DMS 273 (cell line): ENCODE measurements at regions not wholly inside any gene's neighbourhood (a gene's known extent, or its start where the extent isn't known, plus 50 kb on each side); places are given as distances from the start of the nearest gene placed in this dataset.

ENCODE experiments used
- DNase-seq: peaks from one replicate; lab custom pipeline; 2025; ENCODE audit not compliant: unreplicated experiment; lab: John Stamatoyannopoulos, UW

DNA sequence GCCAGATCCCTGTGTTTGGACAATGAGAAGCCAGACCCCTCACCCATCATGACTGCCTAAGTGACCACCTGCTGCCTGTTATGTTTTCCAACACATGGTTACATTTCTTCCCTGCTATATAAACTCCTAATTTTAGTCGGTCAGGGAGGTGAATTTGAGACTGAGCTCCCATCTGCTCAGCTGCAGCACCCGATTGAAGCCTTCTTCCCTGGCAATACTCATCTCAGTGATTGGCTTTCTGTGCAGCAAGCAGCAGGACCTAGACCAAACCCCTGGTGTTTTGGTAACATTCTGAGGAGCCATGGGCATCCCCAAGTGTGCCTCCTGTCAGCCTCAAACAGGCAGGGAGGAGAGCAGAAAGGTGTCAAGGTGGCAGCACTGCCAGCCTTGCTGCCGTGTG, 141.2 kb downstream of the CD8B2 start:
- DNase-seq: no peak

DNA sequence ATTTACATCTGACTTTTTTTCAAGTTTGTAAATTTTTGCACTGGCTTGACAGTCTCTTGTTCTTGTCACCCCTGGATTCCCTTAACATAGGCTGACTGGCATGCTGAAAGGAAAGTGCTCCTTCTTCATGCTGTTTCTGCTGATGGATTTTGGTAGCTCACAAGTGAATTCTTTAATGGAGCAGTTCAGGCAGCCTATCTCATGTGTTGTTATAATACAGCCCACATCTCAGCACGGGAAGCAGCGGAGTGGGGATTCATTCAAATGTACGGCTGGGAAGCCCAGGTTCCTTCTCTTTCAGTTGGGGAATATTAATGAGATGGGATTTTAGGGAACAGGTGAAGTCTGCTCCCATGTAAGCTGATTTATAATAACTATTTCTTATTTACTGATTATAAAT, 142.8 kb downstream of the CD8B2 start:
- DNase-seq: no peak

- no peak for DNase-seq
Observed at GRCh38 chr2:106631281-106631680, 144.1 kb downstream of the CD8B2 start.

DNA sequence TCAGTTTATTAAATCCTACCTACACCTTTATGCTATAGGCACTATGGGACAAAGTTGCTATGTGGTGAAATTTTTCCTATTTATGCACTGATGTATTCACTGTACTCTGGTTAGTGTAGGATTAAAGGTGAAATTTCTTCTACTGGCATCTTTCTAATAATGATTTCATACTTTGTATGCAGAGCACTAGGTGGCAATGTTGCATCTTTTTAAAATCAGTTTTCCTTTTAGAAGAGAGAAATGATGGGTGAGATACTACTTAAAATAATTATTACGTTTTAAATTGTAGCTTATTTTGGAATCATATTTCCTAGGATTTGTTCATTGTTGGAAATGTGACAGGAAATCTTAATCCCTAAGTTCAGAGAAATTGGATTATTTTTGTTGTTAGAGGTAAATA, 150.9 kb downstream of the CD8B2 start:
- peak; percentile 71 for DNase-seq

GRCh38 chr2:106638580-106638979, 151.4 kb downstream of the CD8B2 start:
- DNase-seq: no peak

GRCh38 chr2:106642679-106643078, 155.5 kb downstream of the CD8B2 start:
- DNase-seq: no peak

GRCh38 chr2:106644623-106645022, 157.5 kb downstream of the CD8B2 start:
- DNase-seq: no peak

GRCh38 chr2:106646605-106647004, 159.4 kb downstream of the CD8B2 start:
- DNase-seq: no peak

GRCh38 chr2:106649306-106649705, 162.1 kb downstream of the CD8B2 start:
- DNase-seq: no peak

- DNase-seq: no peak
Observed at GRCh38 chr2:106653465-106653864, 166.3 kb downstream of the CD8B2 start.

- DNase-seq: no peak
Observed at GRCh38 chr2:106658616-106659015, 171.5 kb downstream of the CD8B2 start.

- no peak for DNase-seq
Observed at GRCh38 chr2:106664669-106665068, 177.5 kb downstream of the CD8B2 start.

DNA sequence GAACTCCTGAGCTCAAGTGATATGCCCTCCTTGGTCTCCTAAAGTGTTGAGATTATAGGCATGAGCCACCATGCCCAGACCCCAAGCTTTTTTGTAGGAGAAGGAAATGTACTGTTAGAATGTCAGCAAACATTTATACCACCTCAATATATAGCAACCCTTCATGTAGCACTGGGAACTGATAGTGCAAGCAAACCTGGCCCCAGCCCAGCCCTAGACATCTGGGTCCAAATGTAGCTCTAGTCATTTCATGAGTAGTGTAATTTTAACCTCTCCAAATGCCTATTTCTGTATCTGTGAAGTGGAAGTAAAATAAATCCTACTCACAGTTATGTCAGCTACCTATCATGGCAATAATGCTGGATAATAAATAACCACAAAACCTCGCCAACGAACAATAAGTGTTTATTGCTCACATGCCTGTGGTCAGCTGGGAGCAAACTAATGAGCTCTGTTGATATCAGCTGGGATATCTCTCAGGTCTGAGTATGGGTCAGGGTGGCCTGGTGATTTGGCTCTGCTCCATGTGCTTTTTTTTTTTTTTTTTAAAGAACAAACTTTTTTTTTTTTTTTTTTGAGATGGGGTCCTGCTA, 180.4 kb downstream of the CD8B2 start:
- DNase-seq: no peak

GRCh38 chr2:106685180-106685897, 198.2 kb downstream of the CD8B2 start:
- DNase-seq: no peak

GRCh38 chr2:106686814-106687213, 199.2 kb downstream of the ST6GAL2 start:
- DNase-seq: no peak

DNA sequence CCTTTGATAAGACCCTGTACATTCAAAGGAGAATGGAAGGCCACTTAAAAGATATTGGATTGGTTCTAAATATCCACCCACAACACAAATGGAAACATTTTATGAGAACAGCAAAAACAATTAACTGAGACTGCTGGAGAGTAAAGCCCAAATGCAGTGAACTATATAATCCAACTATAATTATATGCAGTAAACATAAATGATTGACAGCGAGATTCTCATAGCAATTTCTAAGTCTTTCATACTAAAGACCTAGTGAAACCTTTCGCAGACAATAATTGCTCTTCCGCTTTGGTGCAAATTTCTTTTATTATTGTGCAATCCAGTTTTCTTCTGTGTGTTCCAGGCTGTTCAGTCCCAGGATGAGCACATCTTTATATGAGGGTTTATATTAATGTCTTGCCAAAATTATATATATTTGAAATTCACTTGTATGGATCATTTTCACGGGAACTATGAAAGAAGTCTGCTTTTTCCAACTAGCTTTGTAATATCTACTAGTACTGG, 190.9 kb downstream of the ST6GAL2 start:
- DNase-seq: no peak

DNA sequence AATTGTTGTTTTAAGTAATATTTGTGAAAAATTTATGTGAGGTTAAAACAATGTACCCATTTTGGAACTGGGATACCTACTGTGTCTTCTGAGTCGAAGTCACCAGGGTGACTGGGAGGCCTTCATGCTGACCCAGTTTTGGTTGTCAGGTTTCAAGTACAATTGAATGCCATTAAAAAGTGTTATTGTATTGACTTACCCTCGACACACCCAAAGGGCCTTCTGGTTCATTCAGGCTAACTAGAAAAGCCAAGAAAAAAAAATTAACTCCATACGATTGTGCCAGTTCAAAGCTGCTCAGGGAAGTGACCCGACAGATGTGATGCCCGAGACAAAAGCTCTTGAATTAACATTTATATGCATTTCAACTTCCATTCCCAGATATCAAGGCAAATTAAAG, 190.0 kb downstream of the ST6GAL2 start:
- DNase-seq: peak; percentile 40

DNA sequence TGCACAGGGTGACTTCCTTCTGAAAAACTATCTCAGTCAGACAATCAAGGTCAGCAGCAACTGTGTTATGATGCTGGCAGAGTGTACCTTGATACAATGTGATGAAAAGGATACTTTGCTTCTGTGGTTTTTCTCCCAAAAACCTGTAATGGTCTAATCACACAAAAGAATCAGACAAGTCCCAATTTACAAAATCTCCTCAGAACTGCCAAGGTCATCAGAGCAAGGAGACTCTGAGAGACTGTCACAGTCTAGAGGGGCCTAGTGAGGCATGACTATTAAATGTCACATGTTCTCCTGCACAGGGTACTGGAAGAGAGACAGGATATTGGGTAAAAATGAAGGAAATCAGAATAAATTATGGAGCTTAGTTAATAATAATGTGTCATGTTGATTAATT, 185.4 kb downstream of the ST6GAL2 start:
- DNase-seq: no peak

GRCh38 chr2:106701203-106702022, 184.6 kb downstream of the ST6GAL2 start:
- peak; percentile 42 for DNase-seq

DNA sequence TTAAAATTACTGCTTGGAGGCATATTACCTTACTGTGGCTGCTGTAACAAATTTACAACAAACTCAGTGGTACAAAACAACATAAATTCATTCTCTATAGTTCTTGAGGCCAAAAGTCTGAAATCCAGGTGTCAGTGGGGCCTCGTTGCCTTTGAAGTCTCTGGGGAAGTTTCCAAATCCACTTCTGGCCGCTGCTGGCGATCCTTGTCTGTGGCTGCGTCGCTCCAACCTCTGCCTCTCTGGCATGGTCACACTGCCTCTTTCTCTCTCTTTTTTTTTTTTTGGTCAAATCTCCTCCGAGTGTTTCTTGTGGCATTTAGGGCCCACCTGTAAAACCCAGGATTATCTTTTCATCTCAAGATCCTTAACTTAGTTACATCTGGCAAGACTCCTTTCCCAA, 182.8 kb downstream of the ST6GAL2 start:
- DNase-seq: no peak

DNA sequence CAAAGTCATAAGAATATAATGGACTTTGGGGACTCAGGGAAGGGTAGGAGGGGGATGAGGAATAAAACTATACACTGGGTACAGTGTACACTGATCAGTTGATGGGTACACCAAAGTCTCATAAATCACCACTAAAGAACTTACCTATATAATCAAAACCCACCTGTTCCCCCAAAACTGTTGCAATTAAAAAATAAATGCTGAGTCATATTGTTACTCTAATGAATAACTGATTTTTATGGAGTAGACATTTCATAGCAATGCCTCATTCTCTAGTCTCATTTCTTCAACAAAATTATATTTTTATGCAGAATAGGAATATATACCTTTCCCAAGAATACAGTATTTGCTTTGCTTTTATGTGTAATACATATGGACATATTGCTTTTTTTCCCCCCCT, 181.2 kb downstream of the ST6GAL2 start:
- DNase-seq: no peak

DNA sequence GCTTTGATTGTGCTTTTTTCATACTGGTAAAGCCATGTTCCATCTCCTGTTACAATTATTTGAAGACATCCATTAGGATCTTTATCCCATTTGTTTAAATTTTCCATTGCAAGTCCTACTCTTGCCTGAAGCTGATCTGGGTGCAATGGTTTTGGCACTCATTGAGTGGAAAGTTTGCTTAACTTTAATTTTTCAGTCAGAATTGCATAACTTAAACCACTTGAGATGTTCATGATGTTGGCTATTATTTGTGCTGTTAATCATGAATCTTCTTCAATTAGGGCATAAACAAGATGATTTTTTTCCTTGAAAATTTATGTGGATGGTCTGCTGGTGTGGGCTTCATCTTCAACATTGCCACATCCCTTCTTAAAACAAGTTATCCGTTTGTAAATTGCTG, 180.1 kb downstream of the ST6GAL2 start:
- DNase-seq: no peak
